IPS DF 6.9 (cell line): ENCODE measurements at regions not wholly inside any gene's neighbourhood (a gene's known extent, or its start where the extent isn't known, plus 50 kb on each side); places are given as distances from the start of the nearest gene placed in this dataset.

Source experiments
- DNase-seq: peaks from one replicate; pipeline ENCODE4 v3.0.0-alpha.2; 2013; ENCODE audit warnings: low read depth, low spot score
- H3K27ac ChIP-seq: one replicate; pipeline ENCODE4 v1.5.1; 2013; ENCODE audit warnings: low read length, control low read depth
- H3K27me3 ChIP-seq: 2 replicates; pipeline ENCODE4 v1.6.1; 2013; ENCODE audit warnings: mild to moderate bottlenecking, low read length; ENCODE audit not compliant: control insufficient read depth, insufficient read depth
- H3K36me3 ChIP-seq: 2 replicates; pipeline ENCODE4 v1.6.1; 2013; ENCODE audit warnings: low read length; ENCODE audit not compliant: control insufficient read depth, insufficient read depth
- H3K4me1 ChIP-seq: 2 replicates; pipeline ENCODE4 v1.6.1; 2013; ENCODE audit warnings: low read length; ENCODE audit not compliant: control insufficient read depth, insufficient read depth
- H3K4me3 ChIP-seq: 2 replicates; pipeline ENCODE4 v1.5.1; 2013; ENCODE audit warnings: mild to moderate bottlenecking, low read length
- H3K9me3 ChIP-seq: 2 replicates; pipeline ENCODE4 v1.6.1; 2013; ENCODE audit warnings: low read length, inconsistent platforms; ENCODE audit not compliant: control insufficient read depth, insufficient read depth
- WGBS: extraction: QIAGEN DNeasy Blood & Tissue Kit; methylation state at CpG from one replicate; pipeline ENCODE4 v1.1.7; 2013; ENCODE audit warnings: mixed read lengths, missing lambda C conversion rate; ENCODE audit not compliant: insufficient read length, insufficient coverage; 5-methylcytosine and 5-hydroxymethylcytosine counted together

GRCh38 chr1:105632342-105633196 is 1423.9 kb upstream of the PRMT6 start:
- WGBS = 100% methylated on average over 2 of the region's 14 CpGs

GRCh38 chr1:105636052-105636451 is 1420.4 kb upstream of the PRMT6 start:
- Histone ChIP-seq H3K27ac (no peak overlapping the region), H3K9me3 (no peaks in the 10 kb centered on the region), H3K27me3 (no peaks in the 10 kb centered on the region), H3K4me3 (no peak overlapping the region), H3K4me1 (no peaks in the 10 kb centered on the region), H3K36me3 (no peaks in the 10 kb centered on the region)
- DNase-seq = no peak
- no CpG with 5 or more reads among the region's 2 CpGs for WGBS

More at GRCh38 chr1:105632342-105633196, 1423.9 kb upstream of the PRMT6 start:
- Histone ChIP-seq H3K27me3 (no peaks in the 10 kb centered on the region), H3K27ac (no peak overlapping the region), H3K4me1 (no peaks in the 10 kb centered on the region), H3K36me3 (no peaks in the 10 kb centered on the region), H3K9me3 (no peaks in the 10 kb centered on the region), H3K4me3 (no peak overlapping the region)
- DNase-seq = no peak

DNA sequence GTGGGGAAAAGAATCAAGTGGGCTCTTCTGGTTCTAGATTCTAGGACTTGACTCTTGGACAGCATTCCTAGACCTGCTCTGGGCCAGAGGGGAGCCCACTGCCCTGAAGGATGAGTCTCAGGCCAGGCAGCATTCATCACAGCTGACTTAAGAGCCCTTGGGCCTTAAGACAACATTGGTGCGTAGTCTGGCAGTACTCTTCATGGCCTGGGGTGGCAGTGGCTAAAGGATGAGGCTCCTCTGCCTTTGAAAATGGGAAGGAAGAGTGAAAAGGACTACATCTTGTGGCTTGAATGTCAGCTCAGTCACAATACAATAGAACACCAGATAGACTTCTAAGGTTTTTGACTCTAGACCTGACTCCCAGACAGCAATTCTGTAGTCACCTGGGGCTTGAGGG is 1415.1 kb upstream of the PRMT6 start:
- no peak for DNase-seq
- H3K36me3 ChIP-seq = no peaks in the 10 kb centered on the region
- no peaks in the 10 kb centered on the region for H3K4me1 ChIP-seq
- no peaks in the 10 kb centered on the region for H3K27me3 ChIP-seq
- H3K27ac ChIP-seq = no peak overlapping the region
- WGBS = no CpG with 5 or more reads among the region's 1 CpG
- H3K4me3 ChIP-seq = no peak overlapping the region
- no peaks in the 10 kb centered on the region for H3K9me3 ChIP-seq

DNA sequence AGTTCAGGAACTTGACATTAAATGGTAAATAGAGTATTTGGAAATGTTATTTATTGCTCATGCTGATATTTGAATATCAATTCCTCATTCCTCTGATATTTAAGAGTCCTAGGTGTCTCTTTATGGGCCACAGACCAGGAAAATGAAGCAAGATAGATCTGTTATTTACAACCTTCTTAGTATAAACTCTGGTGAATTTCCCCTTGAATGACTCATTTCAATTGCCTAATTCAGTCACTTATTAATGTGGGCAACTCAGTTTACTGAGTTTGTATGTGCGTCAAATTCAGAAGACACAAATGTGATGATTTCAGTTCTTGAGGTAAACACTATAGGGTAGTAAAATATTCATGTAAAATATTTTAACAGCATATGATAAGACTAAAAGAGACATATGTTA is 1404.4 kb upstream of the PRMT6 start:
- no peak overlapping the region for H3K27ac ChIP-seq
- no peaks in the 10 kb centered on the region for H3K27me3 ChIP-seq
- DNase-seq = no peak
- no peaks in the 10 kb centered on the region for H3K4me1 ChIP-seq
- no peaks in the 10 kb centered on the region for H3K9me3 ChIP-seq
- H3K36me3 ChIP-seq = no peaks in the 10 kb centered on the region
- no peak overlapping the region for H3K4me3 ChIP-seq
- WGBS = no CpG with 5 or more reads among the region's 1 CpG

- Histone ChIP-seq H3K9me3 (no peaks in the 10 kb centered on the region), H3K27ac (no peak overlapping the region), H3K36me3 (no peaks in the 10 kb centered on the region), H3K27me3 (no peaks in the 10 kb centered on the region), H3K4me1 (no peaks in the 10 kb centered on the region), H3K4me3 (no peak overlapping the region)
- DNase-seq = no peak
- WGBS = no CpG with 5 or more reads among the region's 4 CpGs
Observed at GRCh38 chr1:105655032-105655431, 1401.4 kb upstream of the PRMT6 start.

DNA sequence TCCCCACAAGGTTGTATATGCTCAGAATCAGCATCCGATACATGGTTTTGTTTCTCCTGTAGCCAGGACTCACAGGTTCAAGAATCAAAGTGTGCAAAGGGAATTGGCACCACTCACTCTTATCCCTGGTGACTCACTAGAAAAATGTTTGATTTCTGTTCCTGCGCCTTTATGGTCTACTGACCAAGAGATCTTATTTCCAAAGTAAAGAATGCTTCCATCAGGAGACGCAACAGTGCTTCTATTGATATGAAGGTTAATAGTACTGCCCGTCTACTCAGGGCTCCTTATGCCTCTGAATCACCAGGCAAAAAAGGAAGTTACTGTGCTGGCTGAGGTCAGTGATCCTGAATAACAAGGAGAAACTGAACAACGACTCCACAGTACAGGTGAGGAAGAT is 1392.0 kb upstream of the PRMT6 start:
- Histone ChIP-seq H3K27me3 (no peaks in the 10 kb centered on the region), H3K27ac (no peak overlapping the region), H3K4me3 (no peak overlapping the region), H3K9me3 (no peaks in the 10 kb centered on the region), H3K36me3 (no peaks in the 10 kb centered on the region), H3K4me1 (no peaks in the 10 kb centered on the region)
- DNase-seq = no peak
- no CpG with 5 or more reads among the region's 5 CpGs for WGBS

GRCh38 chr1:105678334-105678733 is 1378.1 kb upstream of the PRMT6 start:
- no peak for DNase-seq
- Histone ChIP-seq H3K9me3 (no peaks in the 10 kb centered on the region), H3K27ac (no peak overlapping the region), H3K4me3 (no peak overlapping the region), H3K4me1 (no peaks in the 10 kb centered on the region), H3K27me3 (no peaks in the 10 kb centered on the region), H3K36me3 (no peaks in the 10 kb centered on the region)
- no CpG with 5 or more reads among the region's 3 CpGs for WGBS

DNA sequence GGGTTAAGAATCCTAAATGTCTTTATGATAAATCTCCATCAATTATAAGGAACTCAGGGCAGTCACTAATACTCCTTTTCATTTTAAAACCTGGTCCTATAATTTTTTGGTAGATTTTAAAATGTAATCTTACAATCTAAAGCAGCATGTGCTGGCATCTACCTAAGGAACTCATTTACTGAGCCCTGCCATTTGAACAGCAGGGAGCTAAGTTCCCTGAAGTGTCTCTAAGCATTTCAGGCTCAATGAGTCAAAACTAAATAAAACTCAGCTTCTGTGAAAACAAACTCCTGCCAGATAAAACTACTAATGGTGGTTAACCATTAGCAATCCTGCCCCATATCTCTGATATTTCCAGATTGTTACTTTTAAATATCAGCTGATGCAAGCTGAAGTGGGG is 1371.8 kb upstream of the PRMT6 start:
- no peaks in the 10 kb centered on the region for H3K36me3 ChIP-seq
- H3K4me3 ChIP-seq = no peak overlapping the region
- no peak for DNase-seq
- H3K27me3 ChIP-seq = no peaks in the 10 kb centered on the region
- no peaks in the 10 kb centered on the region for H3K4me1 ChIP-seq
- no peak overlapping the region for H3K27ac ChIP-seq
- H3K9me3 ChIP-seq = no peaks in the 10 kb centered on the region

DNA sequence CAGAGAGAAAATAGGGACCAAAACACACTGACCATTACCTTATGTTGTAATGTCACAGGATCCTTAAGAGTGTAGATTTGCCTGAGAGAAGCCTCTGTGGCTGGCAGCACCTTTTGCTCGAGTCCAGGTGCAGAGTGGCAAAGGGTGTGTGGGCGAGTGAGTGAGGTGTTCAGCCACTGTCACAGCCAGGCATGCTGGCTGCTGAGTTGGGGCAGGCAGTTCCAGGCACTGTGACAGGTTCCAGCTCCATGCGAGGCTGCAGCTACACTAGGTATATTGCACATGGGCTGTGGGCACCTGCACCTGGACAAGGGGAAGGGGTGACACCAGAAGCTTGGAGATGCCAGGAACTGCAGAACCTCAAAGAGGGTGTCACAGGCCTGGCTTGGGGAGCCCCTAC is 1370.4 kb upstream of the PRMT6 start:
- Histone ChIP-seq H3K27ac (no peak overlapping the region), H3K4me1 (no peaks in the 10 kb centered on the region), H3K27me3 (no peaks in the 10 kb centered on the region), H3K9me3 (no peaks in the 10 kb centered on the region), H3K4me3 (no peak overlapping the region), H3K36me3 (no peaks in the 10 kb centered on the region)
- no peak for DNase-seq
- WGBS = no CpG with 5 or more reads among the region's 3 CpGs

DNA sequence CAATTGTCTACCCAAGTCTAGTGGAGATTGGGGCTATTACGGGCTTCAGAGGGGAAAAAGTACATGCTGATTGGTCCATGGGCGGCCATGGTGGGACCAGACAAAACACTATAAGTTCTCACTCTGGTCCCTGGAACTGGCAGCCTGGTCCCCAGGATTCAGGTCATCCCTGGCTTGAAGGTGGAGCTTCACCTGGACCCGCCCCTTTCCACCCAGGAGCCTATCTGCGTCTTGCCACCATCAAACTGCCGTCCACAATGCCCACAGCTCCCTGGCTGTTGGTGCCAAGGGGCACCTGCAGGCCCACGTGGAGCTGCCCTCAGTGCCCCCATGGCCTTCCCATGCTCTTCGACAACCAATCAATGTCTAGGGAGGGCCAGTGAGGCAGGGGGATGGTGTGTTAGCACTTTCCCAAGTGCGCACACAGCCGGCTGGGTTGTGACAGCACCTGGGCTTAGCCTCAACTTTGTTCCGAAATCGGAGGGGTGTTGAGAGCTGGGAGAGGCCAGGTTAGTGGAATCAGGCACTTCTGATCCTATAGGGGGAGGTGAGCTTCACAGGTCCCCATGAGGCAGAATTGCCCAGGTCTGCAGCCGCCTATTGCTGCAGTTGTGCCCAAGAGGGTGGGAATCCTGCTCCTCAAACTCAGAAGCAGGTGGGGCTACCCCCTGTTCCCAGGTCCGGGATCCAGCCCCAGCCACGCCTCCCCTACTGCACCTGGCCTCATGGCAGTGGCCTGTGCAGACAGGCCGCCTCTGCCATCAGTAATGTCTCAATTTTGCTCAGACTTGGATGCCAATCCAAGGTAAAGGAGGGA is 1369.4 kb upstream of the PRMT6 start:
- Histone ChIP-seq H3K4me1 (no peaks in the 10 kb centered on the region), H3K9me3 (no peaks in the 10 kb centered on the region), H3K27ac (no peak overlapping the region), H3K36me3 (no peaks in the 10 kb centered on the region), H3K4me3 (no peak overlapping the region), H3K27me3 (no peaks in the 10 kb centered on the region)
- no CpG with 5 or more reads among the region's 15 CpGs for WGBS
- no peak for DNase-seq
